ENCODE measurements at regions not wholly inside any gene's neighbourhood (a gene's known extent, or its start where the extent isn't known, plus 50 kb on each side); places are given as distances from the start of the nearest gene placed in this dataset.

DNA sequence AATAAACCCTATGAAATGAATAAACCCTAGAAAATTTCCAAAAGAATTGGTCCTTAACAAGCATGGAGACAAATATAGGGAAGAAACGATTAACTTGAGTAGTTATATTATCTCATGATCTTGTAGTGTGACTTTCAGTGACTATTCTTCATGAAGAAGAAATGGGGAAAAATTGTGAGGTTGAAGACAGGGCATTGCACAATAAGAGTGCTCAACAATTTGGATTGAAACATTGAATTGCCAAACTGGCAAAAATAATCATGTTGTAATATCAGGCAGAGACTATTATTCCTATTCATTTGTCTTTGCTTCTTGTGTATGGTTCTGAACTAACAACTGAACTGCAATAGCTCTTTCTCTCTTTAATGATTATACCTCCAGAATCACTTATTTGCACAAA is 605.1 kb downstream of the PCDH7 start:
- intact Hi-C loops (cut with DNase I) = no loop called here
- no peak for TF ChIP-seq POLR2A (IDR thresholded peaks at IDR 0.05)
- TF ChIP-seq, protein P1, sequence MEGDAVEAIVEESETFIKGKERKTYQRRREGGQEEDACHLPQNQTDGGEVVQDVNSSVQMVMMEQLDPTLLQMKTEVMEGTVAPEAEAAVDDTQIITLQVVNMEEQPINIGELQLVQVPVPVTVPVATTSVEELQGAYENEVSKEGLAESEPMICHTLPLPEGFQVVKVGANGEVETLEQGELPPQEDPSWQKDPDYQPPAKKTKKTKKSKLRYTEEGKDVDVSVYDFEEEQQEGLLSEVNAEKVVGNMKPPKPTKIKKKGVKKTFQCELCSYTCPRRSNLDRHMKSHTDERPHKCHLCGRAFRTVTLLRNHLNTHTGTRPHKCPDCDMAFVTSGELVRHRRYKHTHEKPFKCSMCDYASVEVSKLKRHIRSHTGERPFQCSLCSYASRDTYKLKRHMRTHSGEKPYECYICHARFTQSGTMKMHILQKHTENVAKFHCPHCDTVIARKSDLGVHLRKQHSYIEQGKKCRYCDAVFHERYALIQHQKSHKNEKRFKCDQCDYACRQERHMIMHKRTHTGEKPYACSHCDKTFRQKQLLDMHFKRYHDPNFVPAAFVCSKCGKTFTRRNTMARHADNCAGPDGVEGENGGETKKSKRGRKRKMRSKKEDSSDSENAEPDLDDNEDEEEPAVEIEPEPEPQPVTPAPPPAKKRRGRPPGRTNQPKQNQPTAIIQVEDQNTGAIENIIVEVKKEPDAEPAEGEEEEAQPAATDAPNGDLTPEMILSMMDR (IDR thresholded peaks at IDR 0.05) = no peak
- 56 to 77% (median 59%) methylated on average over 1 of the region's 1 CpG for whole genome bisulfite sequencing, 4 donors

DNA sequence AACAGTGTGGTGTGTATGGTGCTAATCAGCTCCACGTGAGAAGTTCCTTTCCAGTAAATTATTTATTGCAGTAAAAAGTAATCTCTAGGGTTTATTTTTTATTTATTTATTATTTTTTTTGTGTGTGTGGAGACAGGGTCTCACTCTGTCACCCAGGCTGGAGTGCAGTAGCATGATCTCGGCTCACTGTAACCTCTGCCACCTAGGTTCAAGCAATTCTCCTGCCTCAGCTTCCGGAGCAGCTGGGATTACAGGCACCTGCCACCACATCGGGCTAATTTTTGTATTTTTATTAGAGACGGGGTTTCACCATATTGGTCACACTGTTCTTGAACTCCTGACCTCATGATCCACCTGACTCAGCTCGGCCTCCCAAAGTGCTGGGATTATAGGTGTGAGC is 606.9 kb downstream of the PCDH7 start:
- Histone ChIP-seq H3K36me3 (replicated peaks in 1 of 2) (no peaks in the 10 kb centered on the region), H3K27ac (no peak overlapping the region), H3K4me1 (replicated peaks in 1 of 2) (no peaks in the 10 kb centered on the region), H3K4me3 (no peak overlapping the region), H3K9me3 (replicated peaks in 1 of 3) (no peaks in the 10 kb centered on the region), H3K27me3 (no peaks in the 10 kb centered on the region)
- no peak for DNase-seq
- intact Hi-C loops (cut with DNase I) = no loop called here
- WGBS, 4 donors = 75 to 84% (median 80%) methylated on average over 6 of the region's 6 CpGs
- TF ChIP-seq, protein P1 (IDR thresholded peaks at IDR 0.05) = no peak
- no peak for TF ChIP-seq POLR2A (IDR thresholded peaks at IDR 0.05)

More for the DNA sequence above, 605.1 kb downstream of the PCDH7 start:
- Histone ChIP-seq H3K36me3 (replicated peaks in 1 of 2) (no peaks in the 10 kb centered on the region), H3K4me1 (replicated peaks in 1 of 2) (no peaks in the 10 kb centered on the region), H3K9me3 (replicated peaks in 1 of 3) (no peaks in the 10 kb centered on the region), H3K4me3 (no peak overlapping the region), H3K27ac (no peak overlapping the region), H3K27me3 (no peaks in the 10 kb centered on the region)
- no peak for DNase-seq

DNA sequence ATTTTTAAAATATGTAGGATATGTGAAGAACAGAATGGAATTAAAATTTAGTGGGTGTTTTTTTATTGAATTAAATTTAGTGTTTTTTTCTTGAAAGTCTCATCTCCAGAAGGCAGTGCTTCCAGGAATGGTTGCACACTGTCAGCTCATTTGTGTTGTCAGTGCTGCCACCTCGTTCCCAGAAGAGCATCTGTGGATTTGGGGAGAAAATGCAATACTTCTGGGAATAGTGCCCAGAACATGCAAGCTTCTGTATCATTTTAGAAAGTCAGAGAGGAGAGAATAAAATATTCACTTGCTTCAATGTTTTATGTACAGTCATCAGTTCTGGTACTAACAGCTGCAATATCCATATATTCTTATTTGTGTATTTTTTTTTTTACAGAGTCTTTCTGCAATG is 608.8 kb downstream of the PCDH7 start:
- H3K36me3 ChIP-seq (replicated peaks in 1 of 2) = no peaks in the 10 kb centered on the region
- no peak overlapping the region for H3K27ac ChIP-seq
- H3K4me3 ChIP-seq = no peak overlapping the region
- H3K4me1 ChIP-seq (replicated peaks in 1 of 2) = no peaks in the 10 kb centered on the region
- intact Hi-C loops (cut with DNase I) = no loop called here
- DNase-seq = no peak
- 44 to 53% (median 47%) methylated on average over 1 of the region's 1 CpG for WGBS, 4 donors
- H3K9me3 ChIP-seq (replicated peaks in 1 of 3) = no peaks in the 10 kb centered on the region
- TF ChIP-seq, protein P1 (IDR thresholded peaks at IDR 0.05) = no peak
- no peak for TF ChIP-seq POLR2A (IDR thresholded peaks at IDR 0.05)
- no peaks in the 10 kb centered on the region for H3K27me3 ChIP-seq

DNA sequence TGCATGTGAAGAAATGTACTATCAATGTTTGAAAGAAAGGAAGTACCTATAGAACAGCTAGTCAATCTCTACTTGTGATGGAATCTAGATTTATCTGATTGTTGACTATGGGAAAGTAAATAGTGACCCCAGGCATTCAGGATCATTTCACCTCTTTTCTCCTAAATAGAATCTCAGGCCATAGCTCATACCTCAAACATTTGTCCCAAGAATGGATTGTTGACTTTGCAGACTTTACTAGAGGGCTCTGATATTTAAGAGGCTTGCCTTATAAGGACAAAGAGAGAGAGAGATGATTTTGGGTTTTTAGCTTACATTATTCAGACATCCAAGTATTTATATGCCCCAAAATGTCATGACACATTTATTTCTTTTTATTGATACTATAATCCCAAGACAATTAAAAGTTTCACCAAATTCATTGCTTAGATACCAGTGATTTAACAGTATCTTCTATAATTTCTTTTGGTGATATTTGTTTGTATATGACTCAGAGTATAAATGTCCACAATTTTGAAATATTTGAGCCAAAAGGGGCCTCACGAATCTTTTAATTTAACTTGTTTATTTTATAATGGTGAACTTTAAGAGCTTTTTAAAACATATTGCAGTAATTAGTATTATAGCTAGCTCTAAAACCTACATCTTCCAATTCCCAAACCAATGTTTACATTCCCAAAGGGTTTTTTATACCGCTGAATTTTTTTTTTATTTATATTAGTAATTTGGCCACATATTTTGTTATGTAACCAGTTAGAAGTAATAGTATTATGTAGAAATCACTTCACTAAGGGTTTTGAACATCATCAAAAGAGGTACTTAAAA is 614.1 kb downstream of the PCDH7 start:
- intact Hi-C loops (cut with DNase I) = no loop called here
- WGBS, 4 donors = 53 to 81% (median 70%) methylated on average over 2 of the region's 2 CpGs
- TF ChIP-seq, protein P1 (IDR thresholded peaks at IDR 0.05) = no peak
- Histone ChIP-seq H3K27me3 (no peaks in the 10 kb centered on the region), H3K9me3 (replicated peaks in 1 of 3) (no peaks in the 10 kb centered on the region), H3K36me3 (replicated peaks in 1 of 2) (no peaks in the 10 kb centered on the region), H3K4me3 (no peak overlapping the region), H3K27ac (no peak overlapping the region), H3K4me1 (replicated peaks in 1 of 2) (no peaks in the 10 kb centered on the region)
- no peak for DNase-seq

Measured in adrenal gland (tissue), 9 donors.